D721Med (cell line): ENCODE measurements at regions not wholly inside any gene's neighbourhood (a gene's known extent, or its start where the extent isn't known, plus 50 kb on each side); places are given as distances from the start of the nearest gene placed in this dataset.

Experiments used
- DNase-seq: peaks from one replicate; pipeline ENCODE4 v3.0.0; 2011; ENCODE audit warnings: low spot score; ENCODE audit not compliant: insufficient read length
- FAIRE-seq: peaks from 2 replicates; lab custom pipeline; 2011; peaks lifted over from hg19 to GRCh38; lab: Jason Lieb, UNC
- CTCF ChIP-seq: IDR thresholded peaks from 2 replicates; pipeline ENCODE4 v1.5.1; 2012; ENCODE audit warnings: mild to moderate bottlenecking, control low read depth; ENCODE audit not compliant: insufficient read depth; ENCODE audit errors: missing control alignments

- no peak for DNase-seq
- no peak for TF ChIP-seq CTCF
- no peak for FAIRE-seq
These were observed 96.6 kb upstream of the B3GAT2 start for GRCh38 chr6:71053475-71053874.

GRCh38 chr6:71056656-71057055 is 99.8 kb upstream of the B3GAT2 start:
- FAIRE-seq (no peak), DNase-seq (no peak)
- TF ChIP-seq CTCF: no peak

- no peak for TF ChIP-seq CTCF
- FAIRE-seq: no peak
- DNase-seq: no peak
These were observed 109.3 kb upstream of the B3GAT2 start for GRCh38 chr6:71066153-71066552.

GRCh38 chr6:71067816-71068215 is 111.0 kb upstream of the B3GAT2 start:
- DNase-seq (no peak), FAIRE-seq (no peak)
- no peak for TF ChIP-seq CTCF

- DNase-seq (no peak), FAIRE-seq (peak; percentile 88)
- TF ChIP-seq CTCF: no peak
These were observed 115.6 kb upstream of the B3GAT2 start for GRCh38 chr6:71072508-71072907.

GRCh38 chr6:71077655-71078054 is 120.8 kb upstream of the B3GAT2 start:
- TF ChIP-seq CTCF: no peak
- FAIRE-seq: no peak
- no peak for DNase-seq

GRCh38 chr6:71079677-71080076 is 122.8 kb upstream of the B3GAT2 start:
- no peak for FAIRE-seq

More at GRCh38 chr6:71079677-71080076, 122.8 kb upstream of the B3GAT2 start:
- no peak for TF ChIP-seq CTCF
- no peak for DNase-seq
